Hepatocyte (in vitro differentiated cells): ENCODE measurements at regions not wholly inside any gene's neighbourhood (a gene's known extent, or its start where the extent isn't known, plus 50 kb on each side); places are given as distances from the start of the nearest gene placed in this dataset.

Experiments
- CTCF ChIP-seq: fragments of 200-600 bp; sonication (generic); IDR thresholded peaks from 2 replicates; pipeline ENCODE4 v1.5.1; 2016; ENCODE audit warnings: antibody characterized with exemption, mild to moderate bottlenecking; ENCODE audit not compliant: poor library complexity
- EZH2 ChIP-seq: fragments of 200-600 bp; sonication (generic); IDR thresholded peaks from 2 replicates; pipeline ENCODE4 v1.6.1; 2016; ENCODE audit warnings: antibody characterized with exemption, mild to moderate bottlenecking, borderline replicate concordance
- EZH2phosphoT487 ChIP-seq: fragments of 200-600 bp; sonication (generic); IDR thresholded peaks from one replicate; pipeline ENCODE4 v1.6.1; 2018; ENCODE audit warnings: antibody characterized with exemption, mild to moderate bottlenecking, low read depth, moderate library complexity; ENCODE audit not compliant: unreplicated experiment, severe bottlenecking

- no peak for TF ChIP-seq CTCF
- no peak for TF ChIP-seq EZH2
- TF ChIP-seq EZH2phosphoT487, result no peak
Observed at GRCh38 chr7:37592366-37592765, 91.2 kb upstream of the GPR141 start.
